GM23338 (cell line): ENCODE measurements at regions not wholly inside any gene's neighbourhood (a gene's known extent, or its start where the extent isn't known, plus 50 kb on each side); places are given as distances from the start of the nearest gene placed in this dataset.

ENCODE experiments used
- ATAC-seq: fragments of 200-7000 bp; cut with Tn5 transposase; 3 replicates; pipeline ENCODE4 v1.9.1; 2020
- DNase-seq: peaks from one replicate; pipeline ENCODE4 v3.0.0-alpha.2; 2015; ENCODE audit warnings: low spot score
- H2AFZ ChIP-seq: fragments of 200-600 bp; sonication (generic); 2 replicates; pipeline ENCODE4 v1.8.0; 2016; ENCODE audit warnings: antibody characterized with exemption, mild to moderate bottlenecking, moderate library complexity
- H3F3A ChIP-seq: fragments of 200-600 bp; sonication (generic); replicated peaks from 2 replicates; pipeline ENCODE4 v1.8.0; 2017; ENCODE audit warnings: antibody characterized with exemption, mixed run types, low read depth
- H3K27ac ChIP-seq: fragments of 200-600 bp; sonication (generic); 2 replicates; pipeline ENCODE4 v1.6.1; 2016; ENCODE audit warnings: low read depth
- H3K27me3 ChIP-seq: fragments of 200-600 bp; sonication (generic); 2 replicates; pipeline ENCODE4 v1.8.0; 2016; ENCODE audit warnings: mild to moderate bottlenecking, mixed run types, moderate library complexity; ENCODE audit not compliant: insufficient read depth
- H3K36me3 ChIP-seq: fragments of 200-600 bp; sonication (generic); 2 replicates; pipeline ENCODE4 v1.8.0; 2016; ENCODE audit warnings: mild to moderate bottlenecking; ENCODE audit not compliant: insufficient read depth
- H3K4me1 ChIP-seq: fragments of 200-600 bp; sonication (generic); 2 replicates; pipeline ENCODE4 v1.8.0; 2016; ENCODE audit warnings: mild to moderate bottlenecking, moderate library complexity; ENCODE audit not compliant: insufficient read depth
- H3K4me2 ChIP-seq: fragments of 200-600 bp; sonication (generic); 2 replicates; pipeline ENCODE4 v1.7.1; 2017; ENCODE audit warnings: mixed run types
- H3K4me3 ChIP-seq: fragments of 200-600 bp; sonication (generic); 2 replicates; pipeline ENCODE4 v1.6.1; 2016; ENCODE audit warnings: mixed run types
- H3K79me2 ChIP-seq: fragments of 200-600 bp; sonication (generic); replicated peaks from 2 replicates; pipeline ENCODE4 v1.8.0; 2017; ENCODE audit warnings: mild to moderate bottlenecking; ENCODE audit not compliant: insufficient read depth
- H3K9me2 ChIP-seq: fragments of 200-600 bp; sonication (generic); 2 replicates; pipeline ENCODE4 v1.8.0; 2017; ENCODE audit not compliant: insufficient read depth
- H4K20me1 ChIP-seq: fragments of 200-600 bp; sonication (generic); replicated peaks from 2 replicates; pipeline ENCODE4 v1.8.0; 2017; ENCODE audit warnings: mild to moderate bottlenecking; ENCODE audit not compliant: insufficient read depth
- H3K27ac Mint-ChIP-seq: 2 replicates; pipeline ENCODE4 v1.8.0; 2020; ENCODE audit warnings: inconsistent platforms, mild to moderate bottlenecking, moderate library complexity, mixed read lengths
- H3K27me3 Mint-ChIP-seq: 3 replicates; pipeline ENCODE4 v1.8.0; 2022; ENCODE audit warnings: low read depth, mild to moderate bottlenecking, moderate library complexity, mixed read lengths, inconsistent platforms; ENCODE audit not compliant: insufficient read depth, poor library complexity
- H3K36me3 Mint-ChIP-seq: 3 replicates; pipeline ENCODE4 v1.8.0; 2021; ENCODE audit warnings: low read depth, mild to moderate bottlenecking, inconsistent platforms, moderate library complexity, mixed read lengths
- H3K4me1 Mint-ChIP-seq: 3 replicates; pipeline ENCODE4 v1.8.0; 2020; ENCODE audit warnings: mild to moderate bottlenecking, inconsistent platforms, mixed read lengths
- H3K4me3 Mint-ChIP-seq: 3 replicates; pipeline ENCODE4 v1.8.0; 2021; ENCODE audit warnings: moderate library complexity, mild to moderate bottlenecking, inconsistent platforms, mixed read lengths
- H3K9me3 Mint-ChIP-seq: 3 replicates; pipeline ENCODE4 v1.8.0; 2020; ENCODE audit warnings: moderate library complexity, mild to moderate bottlenecking, inconsistent platforms, mixed read lengths
- CREB1 ChIP-seq: fragments of 250-450 bp; sonication (Bioruptor Pico); IDR thresholded peaks from 2 replicates; pipeline ENCODE4 v1.5.0; 2020; ENCODE audit warnings: low read depth, mild to moderate bottlenecking, moderate library complexity
- EZH2 ChIP-seq: fragments of 200-600 bp; sonication (generic); IDR thresholded peaks from one replicate; pipeline ENCODE4 v1.8.0; 2017; ENCODE audit warnings: antibody characterized with exemption, mild to moderate bottlenecking, low read depth; ENCODE audit not compliant: unreplicated experiment
- EZH2phosphoT487 ChIP-seq: fragments of 200-600 bp; sonication (generic); IDR thresholded peaks from one replicate; pipeline ENCODE4 v1.8.1; 2018; ENCODE audit warnings: antibody characterized with exemption; ENCODE audit not compliant: unreplicated experiment
- JUNB ChIP-seq: IDR thresholded peaks from one replicate; pipeline ENCODE4 v1.6.1; 2016; ENCODE audit warnings: antibody characterized with exemption; ENCODE audit not compliant: unreplicated experiment
- NANOG ChIP-seq: IDR thresholded peaks from 2 replicates; pipeline ENCODE4 v1.6.1; 2016; ENCODE audit warnings: antibody characterized with exemption, borderline replicate concordance
- STAT1 ChIP-seq: IDR thresholded peaks from one replicate; pipeline ENCODE4 v1.6.1; 2016; ENCODE audit warnings: antibody characterized with exemption; ENCODE audit not compliant: unreplicated experiment
- ZNF114 ChIP-seq: fragments of 250-450 bp; sonication (Bioruptor Pico); IDR thresholded peaks from 2 replicates; pipeline ENCODE4 v1.5.0; 2020; ENCODE audit warnings: mild to moderate bottlenecking, moderate library complexity
- ZNF331 ChIP-seq: fragments of 250-450 bp; sonication (Bioruptor Pico); IDR thresholded peaks from 2 replicates; pipeline ENCODE4 v1.5.0; 2020; ENCODE audit warnings: low read depth, mild to moderate bottlenecking, moderate library complexity
- TF ChIP-seq, protein P1 (sequence below): fragments of 250-450 bp; sonication (Bioruptor Pico); IDR thresholded peaks from 2 replicates; pipeline ENCODE4 v1.5.0; 2020; ENCODE audit warnings: mild to moderate bottlenecking, moderate library complexity

DNA sequence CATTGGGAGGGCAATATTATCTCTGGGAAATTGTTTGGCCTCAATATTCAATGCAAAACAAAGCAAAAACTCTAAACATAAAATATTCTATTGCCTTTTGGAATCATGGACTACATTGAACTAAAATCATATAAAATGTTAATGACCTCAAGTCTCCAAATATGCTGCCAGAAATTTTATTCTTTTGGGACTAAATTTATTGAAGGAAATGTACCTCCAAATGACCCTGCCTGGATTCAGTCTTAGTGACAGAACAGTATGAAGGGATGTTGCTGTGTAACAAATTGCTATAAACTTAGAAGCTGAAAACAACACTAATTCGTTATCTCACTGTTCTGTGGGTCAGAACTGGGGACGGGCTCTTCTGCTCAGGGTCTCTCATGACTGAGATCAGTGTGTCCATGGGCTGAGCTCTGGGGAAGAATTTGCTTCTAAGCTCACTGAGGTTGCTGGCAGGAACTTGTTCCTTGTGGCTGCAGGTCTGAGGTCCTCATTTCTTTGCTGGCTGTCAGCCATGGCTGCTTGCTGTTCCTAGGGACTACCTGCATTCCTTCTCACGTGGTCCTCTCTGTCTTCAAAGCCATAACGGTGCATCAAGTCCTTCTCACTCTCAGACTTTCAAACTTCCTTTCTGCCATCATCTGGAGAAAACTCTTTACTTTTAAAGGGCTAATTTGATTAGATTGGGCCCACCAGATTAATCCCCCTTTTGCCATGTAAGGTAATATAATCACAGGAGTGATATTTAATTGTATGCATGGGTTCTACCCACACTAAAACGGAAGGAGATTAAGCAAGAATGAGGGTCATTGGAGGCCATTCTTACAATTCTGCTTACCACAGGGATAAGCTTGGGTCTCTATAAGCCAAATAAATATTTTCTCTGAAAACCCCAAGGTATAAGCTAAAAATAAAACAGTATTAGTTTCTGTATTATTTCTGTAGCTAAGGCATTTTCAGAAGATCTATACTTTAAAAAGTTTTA lies 149.0 kb downstream of the ADCYAP1 start:
- Mint-ChIP-seq H3K4me3 (no peak overlapping the region), H3K9me3 (peaks cover 10% of the 10 kb centered on the region; the same call in 2 of the 3 replicates), H3K27me3 (no peaks in the 10 kb centered on the region), H3K27ac (no peak overlapping the region), H3K36me3 (no peaks in the 10 kb centered on the region), H3K4me1 (no peaks in the 10 kb centered on the region)
- H3K36me3 ChIP-seq: peaks cover 5% of the 10 kb centered on the region; the same call in 1 of the 2 replicates
- no peaks in the 10 kb centered on the region; the same call in 1 of the 2 replicates for H3K4me1 ChIP-seq
- 0 out of 2 replicates have a peak, but pooled peaks cover 7% of the 10 kb centered on the region for H3K79me2 ChIP-seq
- no peaks in the 10 kb centered on the region for H4K20me1 ChIP-seq
- ATAC-seq (no peak), DNase-seq (peak; percentile 21)
- no peak overlapping the region for H3K4me2 ChIP-seq
- H3K9me2 ChIP-seq: no peaks in the 10 kb centered on the region
- H3K4me3 ChIP-seq: no peak overlapping the region
- no peak for TF ChIP-seq EZH2
- TF ChIP-seq, protein P1, sequence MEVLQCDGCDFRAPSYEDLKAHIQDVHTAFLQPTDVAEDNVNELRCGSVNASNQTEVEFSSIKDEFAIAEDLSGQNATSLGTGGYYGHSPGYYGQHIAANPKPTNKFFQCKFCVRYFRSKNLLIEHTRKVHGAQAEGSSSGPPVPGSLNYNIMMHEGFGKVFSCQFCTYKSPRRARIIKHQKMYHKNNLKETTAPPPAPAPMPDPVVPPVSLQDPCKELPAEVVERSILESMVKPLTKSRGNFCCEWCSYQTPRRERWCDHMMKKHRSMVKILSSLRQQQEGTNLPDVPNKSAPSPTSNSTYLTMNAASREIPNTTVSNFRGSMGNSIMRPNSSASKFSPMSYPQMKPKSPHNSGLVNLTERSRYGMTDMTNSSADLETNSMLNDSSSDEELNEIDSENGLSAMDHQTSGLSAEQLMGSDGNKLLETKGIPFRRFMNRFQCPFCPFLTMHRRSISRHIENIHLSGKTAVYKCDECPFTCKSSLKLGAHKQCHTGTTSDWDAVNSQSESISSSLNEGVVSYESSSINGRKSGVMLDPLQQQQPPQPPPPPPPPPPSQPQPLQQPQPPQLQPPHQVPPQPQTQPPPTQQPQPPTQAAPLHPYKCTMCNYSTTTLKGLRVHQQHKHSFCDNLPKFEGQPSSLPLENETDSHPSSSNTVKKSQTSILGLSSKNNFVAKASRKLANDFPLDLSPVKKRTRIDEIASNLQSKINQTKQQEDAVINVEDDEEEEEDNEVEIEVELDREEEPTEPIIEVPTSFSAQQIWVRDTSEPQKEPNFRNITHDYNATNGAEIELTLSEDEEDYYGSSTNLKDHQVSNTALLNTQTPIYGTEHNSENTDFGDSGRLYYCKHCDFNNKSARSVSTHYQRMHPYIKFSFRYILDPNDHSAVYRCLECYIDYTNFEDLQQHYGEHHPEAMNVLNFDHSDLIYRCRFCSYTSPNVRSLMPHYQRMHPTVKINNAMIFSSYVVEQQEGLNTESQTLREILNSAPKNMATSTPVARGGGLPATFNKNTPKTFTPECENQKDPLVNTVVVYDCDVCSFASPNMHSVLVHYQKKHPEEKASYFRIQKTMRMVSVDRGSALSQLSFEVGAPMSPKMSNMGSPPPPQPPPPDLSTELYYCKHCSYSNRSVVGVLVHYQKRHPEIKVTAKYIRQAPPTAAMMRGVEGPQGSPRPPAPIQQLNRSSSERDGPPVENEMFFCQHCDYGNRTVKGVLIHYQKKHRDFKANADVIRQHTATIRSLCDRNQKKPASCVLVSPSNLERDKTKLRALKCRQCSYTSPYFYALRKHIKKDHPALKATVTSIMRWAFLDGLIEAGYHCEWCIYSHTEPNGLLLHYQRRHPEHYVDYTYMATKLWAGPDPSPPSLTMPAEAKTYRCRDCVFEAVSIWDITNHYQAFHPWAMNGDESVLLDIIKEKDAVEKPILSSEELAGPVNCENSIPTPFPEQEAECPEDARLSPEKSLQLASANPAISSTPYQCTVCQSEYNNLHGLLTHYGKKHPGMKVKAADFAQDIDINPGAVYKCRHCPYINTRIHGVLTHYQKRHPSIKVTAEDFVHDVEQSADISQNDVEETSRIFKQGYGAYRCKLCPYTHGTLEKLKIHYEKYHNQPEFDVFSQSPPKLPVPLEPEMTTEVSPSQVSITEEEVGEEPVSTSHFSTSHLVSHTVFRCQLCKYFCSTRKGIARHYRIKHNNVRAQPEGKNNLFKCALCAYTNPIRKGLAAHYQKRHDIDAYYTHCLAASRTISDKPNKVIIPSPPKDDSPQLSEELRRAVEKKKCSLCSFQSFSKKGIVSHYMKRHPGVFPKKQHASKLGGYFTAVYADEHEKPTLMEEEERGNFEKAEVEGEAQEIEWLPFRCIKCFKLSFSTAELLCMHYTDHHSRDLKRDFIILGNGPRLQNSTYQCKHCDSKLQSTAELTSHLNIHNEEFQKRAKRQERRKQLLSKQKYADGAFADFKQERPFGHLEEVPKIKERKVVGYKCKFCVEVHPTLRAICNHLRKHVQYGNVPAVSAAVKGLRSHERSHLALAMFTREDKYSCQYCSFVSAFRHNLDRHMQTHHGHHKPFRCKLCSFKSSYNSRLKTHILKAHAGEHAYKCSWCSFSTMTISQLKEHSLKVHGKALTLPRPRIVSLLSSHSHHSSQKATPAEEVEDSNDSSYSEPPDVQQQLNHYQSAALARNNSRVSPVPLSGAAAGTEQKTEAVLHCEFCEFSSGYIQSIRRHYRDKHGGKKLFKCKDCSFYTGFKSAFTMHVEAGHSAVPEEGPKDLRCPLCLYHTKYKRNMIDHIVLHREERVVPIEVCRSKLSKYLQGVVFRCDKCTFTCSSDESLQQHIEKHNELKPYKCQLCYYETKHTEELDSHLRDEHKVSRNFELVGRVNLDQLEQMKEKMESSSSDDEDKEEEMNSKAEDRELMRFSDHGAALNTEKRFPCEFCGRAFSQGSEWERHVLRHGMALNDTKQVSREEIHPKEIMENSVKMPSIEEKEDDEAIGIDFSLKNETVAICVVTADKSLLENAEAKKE (CRISPR knock-in tag): no peak
- TF ChIP-seq EZH2phosphoT487: no peak
- TF ChIP-seq CREB1 (CRISPR knock-in tag): no peak
- TF ChIP-seq NANOG: no peak
- TF ChIP-seq ZNF114: no peak
- no peak for TF ChIP-seq STAT1
- TF ChIP-seq JUNB: no peak
- TF ChIP-seq ZNF331 (CRISPR knock-in tag): no peak
- H3F3A ChIP-seq: no peaks in the 10 kb centered on the region
- H3K27me3 ChIP-seq: no peaks in the 10 kb centered on the region
- no peak overlapping the region for H2AFZ ChIP-seq
- H3K27ac ChIP-seq: no peak overlapping the region
